Trophoblast cell (in vitro differentiated cells and primary cell): ENCODE measurements at regions not wholly inside any gene's neighbourhood (a gene's known extent, or its start where the extent isn't known, plus 50 kb on each side); places are given as distances from the start of the nearest gene placed in this dataset.

Experiments
- DNase-seq, 2 donors: peaks; one replicate each; pipeline ENCODE4 v3.0.0-alpha.2; 2016
- H2AFZ ChIP-seq: 2 replicates; pipeline ENCODE4 v1.6.1; 2013; ENCODE audit warnings: low read length, moderate library complexity, mild to moderate bottlenecking; ENCODE audit not compliant: insufficient read depth, poor library complexity
- H2AK5ac ChIP-seq: 2 replicates; pipeline ENCODE4 v1.6.1; 2013; ENCODE audit warnings: mild to moderate bottlenecking, low read length
- H2BK120ac ChIP-seq: 2 replicates; pipeline ENCODE4 v1.6.1; 2013; ENCODE audit warnings: low read length, mild to moderate bottlenecking, moderate library complexity; ENCODE audit not compliant: insufficient read depth, poor library complexity
- H2BK12ac ChIP-seq: 2 replicates; pipeline ENCODE4 v1.6.1; 2013; ENCODE audit warnings: mild to moderate bottlenecking, low read length, moderate library complexity
- H2BK5ac ChIP-seq: 2 replicates; pipeline ENCODE4 v1.6.1; 2013; ENCODE audit warnings: low read length, low read depth, moderate library complexity, mild to moderate bottlenecking; ENCODE audit not compliant: poor library complexity
- H3K14ac ChIP-seq: 2 replicates; pipeline ENCODE4 v1.6.1; 2013; ENCODE audit warnings: mild to moderate bottlenecking, low read length
- H3K18ac ChIP-seq: 2 replicates; pipeline ENCODE4 v1.6.1; 2013; ENCODE audit warnings: mild to moderate bottlenecking, low read length
- H3K23ac ChIP-seq: 2 replicates; pipeline ENCODE4 v1.6.1; 2013; ENCODE audit warnings: low read length
- H3K27ac ChIP-seq: 2 replicates; pipeline ENCODE4 v1.5.1; 2013; ENCODE audit warnings: low read depth, mild to moderate bottlenecking, inconsistent platforms, low read length, moderate library complexity
- H3K27me3 ChIP-seq: 2 replicates; pipeline ENCODE4 v1.6.1; 2013; ENCODE audit warnings: inconsistent platforms, mild to moderate bottlenecking, low read length, moderate library complexity; ENCODE audit not compliant: insufficient read depth
- H3K36me3 ChIP-seq, 2 experiments: 1 replicate in 1 of 2; 2 replicates in 1 of 2; pipeline ENCODE4 v1.6.1; 2013; ENCODE audit warnings: low read length in 2 of 2, mild to moderate bottlenecking in 2 of 2, moderate library complexity in 1 of 2; ENCODE audit not compliant: insufficient read depth in 2 of 2, control insufficient read depth in 1 of 2
- H3K4ac ChIP-seq: 2 replicates; pipeline ENCODE4 v1.6.1; 2013; ENCODE audit warnings: low read depth, mild to moderate bottlenecking, low read length, moderate library complexity
- H3K4me1 ChIP-seq, 2 experiments: 1 replicate in 1 of 2; 2 replicates in 1 of 2; pipeline ENCODE4 v1.6.1; 2013; ENCODE audit warnings: low read length in 2 of 2, mild to moderate bottlenecking in 2 of 2, moderate library complexity in 1 of 2; ENCODE audit not compliant: insufficient read depth in 2 of 2, control insufficient read depth in 1 of 2
- H3K4me2 ChIP-seq: 2 replicates; pipeline ENCODE4 v1.6.1; 2013; ENCODE audit warnings: inconsistent platforms, mild to moderate bottlenecking, low read length, moderate library complexity
- H3K4me3 ChIP-seq: 2 replicates; pipeline ENCODE4 v1.5.1; 2013; ENCODE audit warnings: mild to moderate bottlenecking, low read depth, low read length, inconsistent platforms
- H3K79me1 ChIP-seq: one replicate; pipeline ENCODE4 v1.6.1; 2013; ENCODE audit warnings: low read length
- H3K79me2 ChIP-seq: 2 replicates; pipeline ENCODE4 v1.6.1; 2013; ENCODE audit warnings: low read length, mild to moderate bottlenecking; ENCODE audit not compliant: control insufficient read depth, insufficient read depth, poor library complexity
- H3K9ac ChIP-seq: 2 replicates; pipeline ENCODE4 v1.6.1; 2013; ENCODE audit warnings: mild to moderate bottlenecking, low read length
- H3K9me3 ChIP-seq: 2 replicates; pipeline ENCODE4 v1.6.1; 2013; ENCODE audit warnings: low read depth, mild to moderate bottlenecking, control low read depth, inconsistent platforms, low read length; ENCODE audit not compliant: insufficient read depth
- H4K12ac ChIP-seq: 2 replicates; pipeline ENCODE4 v1.6.1; 2013; ENCODE audit warnings: low read depth, mild to moderate bottlenecking, low read length, moderate library complexity
- H4K8ac ChIP-seq: 2 replicates; pipeline ENCODE4 v1.6.1; 2013; ENCODE audit warnings: low read depth, mild to moderate bottlenecking, low read length, moderate library complexity
- H4K91ac ChIP-seq: one replicate; pipeline ENCODE4 v1.6.1; 2013; ENCODE audit warnings: low read depth, mild to moderate bottlenecking, low read length, moderate library complexity
- WGBS: extraction: QIAGEN DNeasy Blood & Tissue Kit; methylation state at CpG from one replicate; pipeline ENCODE4 v1.1.7; 2013; ENCODE audit warnings: missing lambda C conversion rate; ENCODE audit not compliant: insufficient read length, insufficient coverage; ENCODE audit errors: extremely low coverage; 5-methylcytosine and 5-hydroxymethylcytosine counted together

GRCh38 chr1:173341971-173342370 is 134.8 kb upstream of the TNFSF4 start:
- no peak for DNase-seq
- Histone ChIP-seq H3K23ac (no peak overlapping the region), H3K27me3 (no peaks in the 10 kb centered on the region), H4K8ac (no peak overlapping the region), H3K4ac (no peak overlapping the region), H2BK12ac (no peak overlapping the region), H4K12ac (no peak overlapping the region), H3K14ac (no peak overlapping the region), H2BK120ac (no peak overlapping the region), H3K18ac (no peak overlapping the region), H2AK5ac (no peak overlapping the region), H3K9me3 (no peaks in the 10 kb centered on the region), H3K9ac (no peak overlapping the region), H4K91ac (no peak overlapping the region), H3K27ac (no peak overlapping the region), H3K36me3 (no peaks in the 10 kb centered on the region), H3K79me2 (no peaks in the 10 kb centered on the region), H3K4me2 (no peak overlapping the region), H3K4me1 (no peaks in the 10 kb centered on the region), H3K4me3 (no peak overlapping the region), H2BK5ac (no peak overlapping the region), H3K79me1 (no peaks in the 10 kb centered on the region), H2AFZ (no peak overlapping the region)
- WGBS, result no CpG with 5 or more reads among the region's 1 CpG

DNA sequence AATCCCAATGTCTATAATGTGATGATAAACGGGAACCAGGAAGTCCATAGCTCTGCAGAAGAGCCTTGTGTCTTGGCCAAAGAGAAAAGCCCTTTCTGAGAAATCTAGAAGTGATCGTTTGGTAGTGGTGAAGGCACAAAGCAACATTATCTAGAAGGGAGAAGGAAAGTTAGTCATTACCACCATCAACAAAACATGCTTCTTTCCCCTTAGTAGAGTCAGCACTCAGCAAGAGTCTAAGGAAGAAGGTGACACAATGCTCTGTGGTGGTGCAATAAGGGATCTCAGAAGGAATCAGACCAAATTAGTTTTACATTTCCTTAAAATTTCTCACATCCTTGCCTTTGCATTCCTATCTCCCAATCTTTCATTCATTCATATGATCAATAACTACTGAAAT is 134.4 kb upstream of the PRDX6 start:
- H3K9me3 ChIP-seq, result no peaks in the 10 kb centered on the region

DNA sequence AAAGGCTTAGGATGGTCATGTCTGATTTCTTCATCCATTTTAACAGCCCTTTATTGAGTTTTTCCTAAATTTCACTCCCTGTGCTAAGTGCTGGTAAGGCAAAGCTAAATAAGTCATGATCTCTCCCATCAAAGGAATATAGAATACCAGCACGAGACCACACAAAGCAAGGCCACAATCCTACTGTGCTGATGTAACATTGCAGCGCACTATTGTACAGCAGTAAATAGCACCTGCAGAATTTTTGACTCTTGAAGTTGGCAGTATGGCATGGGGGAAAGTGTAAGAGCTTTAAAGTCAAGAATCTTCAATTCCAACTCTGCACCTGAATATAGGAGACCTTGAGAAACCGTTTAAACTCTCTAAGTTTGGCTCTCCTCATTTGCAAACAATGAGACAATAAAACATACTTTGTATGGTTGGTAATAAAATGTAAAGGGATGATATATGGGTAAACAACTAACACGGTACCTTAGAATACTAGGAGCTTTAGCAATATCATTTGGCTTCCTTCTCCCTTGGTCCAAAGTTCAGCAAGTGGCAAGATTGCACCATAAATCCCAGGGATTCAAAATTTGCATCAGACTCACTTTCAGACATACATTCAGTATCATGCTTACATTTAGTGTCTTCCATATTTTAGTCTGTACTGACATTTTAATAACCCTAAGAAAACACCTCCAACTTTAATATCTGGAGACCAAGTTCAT is 132.9 kb upstream of the PRDX6 start:
- Histone ChIP-seq H3K36me3 (no peaks in the 10 kb centered on the region), H3K23ac (no peak overlapping the region), H3K4me3 (no peak overlapping the region), H4K91ac (no peak overlapping the region), H2BK12ac (no peak overlapping the region), H3K4me2 (no peak overlapping the region), H3K79me2 (no peaks in the 10 kb centered on the region), H3K27me3 (no peaks in the 10 kb centered on the region), H2BK5ac (no peak overlapping the region), H2AFZ (no peak overlapping the region), H3K9ac (no peak overlapping the region), H3K9me3 (no peaks in the 10 kb centered on the region), H4K8ac (no peak overlapping the region), H2BK120ac (no peak overlapping the region), H3K18ac (no peak overlapping the region), H2AK5ac (no peak overlapping the region), H3K79me1 (no peaks in the 10 kb centered on the region), H3K27ac (no peak overlapping the region), H3K4ac (no peak overlapping the region), H4K12ac (no peak overlapping the region), H3K4me1 (no peaks in the 10 kb centered on the region), H3K14ac (no peak overlapping the region)
- DNase-seq, result no peak
- WGBS, result no CpG with 5 or more reads among the region's 4 CpGs

More for the DNA sequence above, 134.4 kb upstream of the PRDX6 start:
- Histone ChIP-seq H4K8ac (no peak overlapping the region), H3K79me1 (no peaks in the 10 kb centered on the region), H3K27me3 (no peaks in the 10 kb centered on the region), H2BK120ac (no peak overlapping the region), H2AK5ac (no peak overlapping the region), H3K18ac (no peak overlapping the region), H3K9ac (no peak overlapping the region), H2BK5ac (no peak overlapping the region), H3K4me1 (no peaks in the 10 kb centered on the region), H4K12ac (no peak overlapping the region), H3K14ac (no peak overlapping the region), H3K4me2 (no peak overlapping the region), H3K4ac (no peak overlapping the region), H3K36me3 (no peaks in the 10 kb centered on the region), H2BK12ac (no peak overlapping the region), H3K4me3 (no peak overlapping the region), H2AFZ (no peak overlapping the region), H4K91ac (no peak overlapping the region), H3K23ac (no peak overlapping the region), H3K27ac (no peak overlapping the region), H3K79me2 (no peaks in the 10 kb centered on the region)
- DNase-seq, result no peak
- no CpG with 5 or more reads among the region's 2 CpGs for WGBS

DNA sequence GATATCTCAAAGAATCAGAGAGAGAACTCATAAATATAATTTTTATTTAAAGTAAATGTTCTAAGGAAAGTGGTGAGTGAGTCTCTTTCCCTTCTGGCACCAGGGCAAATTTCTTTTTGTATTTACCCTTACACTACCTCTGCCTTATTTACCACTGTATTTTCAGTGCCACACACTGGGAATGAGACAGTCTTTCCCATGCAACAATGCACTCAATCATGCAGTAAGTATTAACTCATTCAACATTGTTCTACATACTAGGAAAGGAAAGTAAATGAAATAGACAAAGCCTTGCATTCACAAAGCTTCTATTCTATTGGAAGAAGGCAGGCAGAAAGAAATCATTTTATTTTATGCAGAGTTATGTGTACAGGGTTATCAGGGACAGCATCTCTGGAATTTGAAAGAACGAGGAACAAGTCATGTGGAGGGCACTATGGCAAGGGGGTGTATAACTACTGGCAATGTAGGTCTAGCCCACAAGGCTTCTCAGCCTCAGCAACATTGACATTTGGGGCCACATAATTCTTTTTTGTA is 129.8 kb upstream of the PRDX6 start:
- H4K91ac ChIP-seq, result no peak overlapping the region
- peaks cover 3% of the 10 kb centered on the region for H3K9me3 ChIP-seq
- no peaks in the 10 kb centered on the region for H3K36me3 ChIP-seq
- H3K18ac ChIP-seq, result no peak overlapping the region
- no peak overlapping the region for H2BK12ac ChIP-seq
- H3K4me3 ChIP-seq, result no peak overlapping the region
- H3K4ac ChIP-seq, result no peak overlapping the region
- no peak overlapping the region for H2BK120ac ChIP-seq
- no peak overlapping the region for H2AK5ac ChIP-seq
- no peaks in the 10 kb centered on the region for H3K79me2 ChIP-seq
- H4K12ac ChIP-seq, result no peak overlapping the region
- H3K79me1 ChIP-seq, result no peaks in the 10 kb centered on the region
- WGBS, result no CpG with 5 or more reads among the region's 1 CpG
- H3K23ac ChIP-seq, result no peak overlapping the region
- H2BK5ac ChIP-seq, result no peak overlapping the region
- H2AFZ ChIP-seq, result no peak overlapping the region
- no peak overlapping the region for H3K14ac ChIP-seq
- H3K9ac ChIP-seq, result no peak overlapping the region
- no peak overlapping the region for H3K27ac ChIP-seq
- no peak for DNase-seq
- no peaks in the 10 kb centered on the region for H3K27me3 ChIP-seq
- H3K4me1 ChIP-seq, result no peaks in the 10 kb centered on the region
- no peak overlapping the region for H4K8ac ChIP-seq
- no peak overlapping the region for H3K4me2 ChIP-seq
